CD4-positive, alpha-beta T cell treated with Interleukin-1 beta for 1 hour (primary cell): ENCODE measurements at regions not wholly inside any gene's neighbourhood (a gene's known extent, or its start where the extent isn't known, plus 50 kb on each side); places are given as distances from the start of the nearest gene placed in this dataset.

ENCODE experiments used
- DNase-seq, 2 donors: peaks; one replicate each; pipeline ENCODE4 v3.0.0-alpha.2; 2020 to 2022

DNA sequence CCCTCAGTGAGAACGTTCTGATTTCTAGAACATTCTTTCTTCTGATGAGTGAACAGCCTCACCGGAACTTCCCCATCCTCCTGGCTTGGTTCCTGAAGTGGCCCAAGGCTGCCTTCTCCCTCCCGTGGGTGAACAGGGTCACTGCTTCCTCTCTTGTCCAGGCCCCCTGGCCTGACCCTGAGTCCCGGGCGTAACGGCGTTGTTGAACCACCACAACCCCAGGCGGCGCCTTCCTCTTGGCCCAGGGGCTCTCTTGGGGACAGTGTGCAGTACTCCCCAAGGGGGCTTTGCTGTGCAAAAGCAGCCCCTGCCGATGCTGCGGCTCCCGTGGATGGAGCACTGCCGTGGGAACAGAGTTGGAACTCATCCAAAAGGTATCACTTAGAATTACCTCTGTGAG is 147.2 kb downstream of the TSN start:
- no peak for DNase-seq

DNA sequence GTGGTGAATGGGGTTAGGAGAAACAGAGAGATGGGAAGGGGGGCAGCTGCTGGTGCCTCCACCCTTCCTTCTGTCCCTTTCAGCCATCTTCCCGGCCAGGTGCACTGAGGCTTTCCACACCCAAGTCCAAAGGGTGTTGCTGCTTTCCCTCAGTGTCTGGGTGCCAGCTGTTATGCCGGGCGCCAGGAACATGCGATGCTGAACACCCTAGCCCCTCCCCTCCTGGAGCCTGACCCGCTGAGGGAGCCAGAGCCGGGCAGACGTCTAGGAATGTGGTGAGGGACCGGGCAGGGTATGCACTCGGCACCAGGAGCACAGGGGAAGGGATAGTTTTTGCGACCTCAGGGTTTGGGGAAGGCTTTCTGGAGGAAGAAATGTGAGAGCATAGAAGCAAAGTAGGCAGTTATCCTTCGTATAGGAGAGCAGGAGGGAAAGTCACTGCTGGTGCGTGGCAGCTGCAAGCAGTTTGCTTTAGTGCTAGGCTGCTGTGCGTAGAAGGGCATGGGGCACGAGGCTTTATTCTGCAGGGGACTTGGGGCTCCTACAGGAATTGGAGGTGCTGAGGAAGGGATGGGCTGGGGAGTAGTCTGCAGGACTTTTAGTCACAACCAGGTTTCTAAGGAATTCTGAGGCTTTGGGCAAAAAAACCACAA is 147.7 kb downstream of the TSN start:
- DNase-seq = no peak

DNA sequence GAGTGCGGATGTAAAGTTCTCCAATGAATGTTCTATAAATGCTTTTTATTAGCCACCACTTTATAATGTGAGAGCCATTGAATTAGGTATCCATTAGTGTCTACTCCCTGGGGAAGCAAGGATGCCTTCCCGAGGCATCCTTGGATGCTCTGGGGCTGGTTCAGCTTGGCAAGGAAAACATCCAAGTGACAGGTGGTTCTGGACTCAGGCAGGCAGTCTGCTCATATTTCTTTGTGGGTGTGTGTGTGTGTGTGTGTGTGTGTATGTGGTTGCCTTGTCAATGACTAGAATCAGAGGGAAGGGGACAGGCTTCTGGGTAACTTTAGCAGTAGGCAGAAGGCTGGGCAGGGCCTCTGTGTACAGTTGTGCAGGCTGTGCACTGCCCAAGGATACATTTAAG is 149.2 kb downstream of the TSN start:
- DNase-seq = no peak

DNA sequence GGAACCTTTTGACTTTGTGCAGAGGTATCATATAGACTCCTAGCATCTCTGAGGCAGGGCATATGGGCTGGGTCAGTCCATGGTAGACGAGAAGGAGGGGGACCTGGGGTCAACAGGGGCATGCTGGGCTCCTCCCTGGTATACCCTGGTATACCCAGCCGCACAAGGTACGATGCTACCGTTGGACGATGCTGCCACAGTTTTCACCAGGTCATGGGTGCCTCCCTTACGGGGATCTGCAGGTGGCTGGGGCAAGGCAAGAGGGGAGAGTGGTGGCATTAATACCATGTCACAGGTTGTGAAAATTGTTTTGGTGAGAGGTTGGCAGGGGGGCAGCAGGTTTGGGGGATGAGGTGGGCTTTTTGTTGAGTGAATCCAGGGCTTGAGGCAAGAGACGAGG is 149.8 kb downstream of the TSN start:
- no peak for DNase-seq

DNA sequence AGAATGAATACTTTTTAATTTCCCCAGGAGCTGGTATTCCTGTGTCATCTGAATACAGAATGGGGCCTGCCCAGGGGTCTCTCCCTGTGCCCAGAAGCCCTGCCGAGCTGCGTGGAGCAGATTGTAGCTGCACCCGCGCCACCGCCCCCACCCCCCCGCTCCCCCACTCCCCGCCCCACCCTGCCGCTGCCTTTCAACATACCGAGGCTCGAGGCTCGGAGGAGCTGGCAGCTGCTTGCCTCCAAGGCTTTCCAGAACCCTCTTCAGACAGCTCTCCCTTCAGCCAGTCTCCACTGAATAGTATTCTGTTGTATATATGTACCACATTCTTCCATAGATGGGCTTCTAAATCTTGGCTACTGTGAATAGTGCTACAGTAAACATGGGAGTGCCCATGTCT is 150.7 kb downstream of the TSN start:
- no peak for DNase-seq

DNA sequence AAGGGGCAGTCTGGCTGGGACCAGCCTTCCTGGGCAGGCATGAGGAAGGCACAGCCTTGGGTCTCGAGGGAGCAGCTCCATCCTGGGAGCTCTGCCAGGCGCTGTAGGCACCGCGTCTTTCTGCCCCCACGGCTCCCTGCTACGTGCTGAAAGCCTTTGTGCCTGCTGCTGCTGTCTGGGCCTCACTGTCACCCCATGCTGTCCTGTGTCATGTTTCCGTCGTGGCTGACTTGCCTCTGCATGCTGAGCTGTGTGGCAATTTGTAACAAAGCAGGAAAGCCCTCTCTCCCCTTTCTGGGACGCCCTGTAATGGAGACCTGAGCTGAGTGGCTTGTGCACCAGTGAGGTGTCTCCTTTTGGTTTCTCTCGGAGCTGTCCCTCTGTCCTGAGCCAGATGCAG is 152.5 kb downstream of the TSN start:
- DNase-seq = no peak

DNA sequence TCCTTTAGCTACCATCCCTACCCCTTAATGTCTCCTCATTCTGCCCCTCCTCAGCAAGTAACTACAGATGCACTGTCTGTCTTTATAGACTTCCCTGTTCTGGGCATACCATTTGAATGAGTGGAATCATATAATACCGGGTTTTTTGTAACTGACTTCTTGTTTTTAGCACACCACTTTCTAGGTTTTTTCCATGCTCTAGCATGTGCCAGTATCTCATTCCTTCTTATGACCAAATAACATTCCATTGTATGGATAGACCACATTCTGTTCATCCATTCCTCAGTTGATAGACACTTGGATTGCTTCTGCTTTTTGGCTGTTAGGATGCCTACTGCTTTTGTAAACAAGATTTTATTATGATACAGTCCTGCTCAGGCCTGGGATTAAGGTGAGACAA is 154.7 kb downstream of the TSN start:
- no peak for DNase-seq

DNA sequence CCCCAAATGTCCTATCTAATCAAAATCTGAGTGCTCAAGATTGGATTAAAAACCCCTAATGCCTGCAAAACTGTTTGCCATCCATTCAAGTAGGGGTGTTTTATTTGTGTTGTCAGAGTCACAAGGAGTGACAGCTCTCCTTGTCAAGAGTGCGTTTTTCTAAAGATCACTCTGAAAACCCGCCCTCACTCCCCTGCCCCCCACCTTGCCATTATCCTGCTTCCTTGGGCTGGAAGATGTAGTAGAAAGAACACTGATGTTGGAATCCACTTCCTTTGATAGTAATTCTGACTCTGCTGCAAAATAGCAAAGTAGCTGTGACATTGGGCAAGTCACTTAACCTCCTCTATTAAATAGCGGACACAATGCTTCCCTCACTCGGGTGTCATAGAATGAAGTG is 155.6 kb downstream of the TSN start:
- DNase-seq = no peak

DNA sequence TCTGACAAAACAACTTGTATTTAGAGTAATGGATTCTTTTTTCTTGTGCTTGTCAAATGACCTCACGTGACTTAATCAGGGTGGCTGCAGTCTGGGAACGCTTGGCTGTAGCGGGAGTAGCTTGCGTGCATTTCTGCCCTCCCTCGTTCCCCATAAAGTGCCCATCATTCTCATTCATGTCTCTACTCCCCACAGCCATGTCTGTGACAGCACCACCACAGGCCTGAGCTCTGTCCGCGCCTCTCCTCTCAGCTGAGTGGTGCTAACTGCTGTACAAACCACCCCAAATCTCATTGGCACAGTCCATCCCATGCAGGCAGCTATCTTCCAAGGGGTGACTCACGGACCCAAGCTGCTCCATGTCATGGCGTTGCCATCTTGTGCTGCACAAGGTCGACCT is 161.7 kb downstream of the TSN start:
- no peak for DNase-seq

DNA sequence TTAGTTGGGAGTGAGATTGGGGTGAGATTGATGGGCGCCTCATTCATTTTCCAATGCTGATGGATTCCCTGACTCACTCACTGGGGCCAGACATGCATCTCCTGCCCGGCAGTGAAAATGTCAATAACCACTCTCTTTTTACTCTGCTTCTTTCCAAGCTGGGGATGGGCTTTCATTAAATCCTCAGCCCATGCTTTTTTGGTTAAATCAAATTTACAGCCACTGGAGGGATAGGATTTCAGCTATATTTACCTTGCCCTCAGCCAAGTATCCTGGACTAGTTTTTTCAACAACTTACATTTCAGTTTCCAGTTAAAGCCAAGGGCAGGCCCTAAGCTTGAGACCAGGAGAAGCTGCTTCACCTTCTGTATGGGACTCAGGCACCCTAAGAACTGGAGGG is 162.8 kb downstream of the TSN start:
- no peak for DNase-seq

DNA sequence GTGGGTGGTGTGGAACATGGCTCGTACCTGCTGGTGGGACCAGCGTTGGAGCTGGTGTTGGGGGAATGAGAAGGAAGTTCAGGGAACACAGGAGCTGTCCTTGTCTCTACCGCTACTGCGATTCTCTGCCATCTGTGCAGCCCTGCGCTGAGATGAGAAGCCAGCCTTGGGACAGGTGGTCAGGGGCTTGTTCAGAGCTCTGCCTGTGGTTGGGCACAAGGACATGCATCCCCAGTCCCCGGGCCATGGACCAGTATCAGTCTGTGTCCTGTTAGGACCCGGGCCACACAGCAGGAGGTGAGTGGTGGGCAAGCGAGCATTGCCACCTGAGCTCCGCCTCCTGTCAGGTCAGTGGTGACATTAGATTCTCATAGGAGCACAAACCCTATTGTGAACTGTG is 164.4 kb downstream of the TSN start:
- DNase-seq = no peak

DNA sequence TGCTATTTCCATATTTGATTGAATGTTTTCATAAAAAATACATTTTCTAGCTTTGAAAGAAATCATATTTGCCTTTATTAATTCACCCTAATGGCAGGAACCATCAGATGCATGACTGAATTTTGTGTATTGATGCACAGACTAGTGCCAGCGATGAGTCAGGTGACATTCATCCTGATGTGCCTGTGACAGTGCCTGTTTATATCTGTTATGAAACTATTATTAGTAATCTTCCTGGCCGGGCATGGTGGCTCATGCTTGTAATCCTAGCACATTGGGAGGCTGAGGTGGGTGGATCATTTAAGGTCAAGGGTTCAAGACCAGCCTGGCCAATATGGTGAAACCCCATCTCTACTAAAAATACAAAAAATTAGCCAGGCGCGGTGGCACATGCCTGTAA is 170.0 kb downstream of the TSN start:
- DNase-seq = no peak

DNA sequence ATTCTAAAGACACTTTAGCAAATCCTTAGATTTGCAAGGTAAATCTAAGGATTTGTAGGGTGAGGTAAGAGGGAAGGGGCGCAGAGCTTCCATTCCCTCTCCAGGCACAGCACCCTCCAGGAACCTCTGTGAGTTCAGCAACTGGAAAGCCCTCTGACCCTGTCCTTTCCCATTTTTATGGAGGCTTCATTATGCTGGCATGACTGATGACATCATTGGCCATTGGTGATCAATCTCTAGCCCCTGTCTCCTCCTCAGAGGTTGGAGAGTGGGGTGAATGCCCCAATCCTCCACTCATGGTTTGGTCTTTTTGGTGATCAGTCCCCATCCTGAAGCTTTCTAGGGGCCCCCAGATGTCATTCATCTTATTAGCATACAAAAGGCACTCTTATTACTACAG is 187.8 kb downstream of the TSN start:
- DNase-seq = no peak

DNA sequence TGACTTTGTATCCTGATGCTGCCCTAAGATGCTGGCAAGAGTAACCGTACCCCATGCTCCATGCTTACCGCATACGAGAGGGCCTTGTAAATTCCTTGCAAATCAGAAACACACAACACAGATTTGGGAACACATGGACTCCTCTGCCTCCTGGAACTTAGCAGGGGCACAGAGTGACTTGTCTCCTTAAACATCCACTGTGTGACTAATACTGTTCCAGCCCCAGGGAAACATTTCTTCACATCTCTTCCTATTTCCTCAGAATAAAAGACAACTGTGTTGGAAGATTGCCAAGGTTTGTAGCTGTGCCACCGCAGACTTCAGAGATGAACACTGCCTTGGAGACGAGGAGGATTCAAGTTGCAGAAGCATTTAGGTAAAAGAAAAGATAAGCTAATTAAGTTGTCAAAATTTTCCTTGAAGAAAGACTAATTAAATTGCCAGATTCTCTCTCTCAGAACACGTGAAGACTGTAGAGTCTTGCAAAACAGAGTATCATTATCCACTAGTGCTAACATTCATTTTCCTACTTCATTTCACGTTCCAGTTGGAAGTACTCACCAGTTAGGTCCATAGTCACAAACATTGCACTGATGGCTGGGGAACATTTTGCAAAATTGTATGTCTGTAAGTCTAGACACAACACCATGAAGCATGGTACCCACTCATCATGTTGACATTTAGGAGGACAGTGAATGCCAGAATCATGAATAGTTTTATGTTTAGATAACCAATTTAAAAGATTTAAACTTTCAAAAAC is 188.8 kb downstream of the TSN start:
- DNase-seq = no peak

DNA sequence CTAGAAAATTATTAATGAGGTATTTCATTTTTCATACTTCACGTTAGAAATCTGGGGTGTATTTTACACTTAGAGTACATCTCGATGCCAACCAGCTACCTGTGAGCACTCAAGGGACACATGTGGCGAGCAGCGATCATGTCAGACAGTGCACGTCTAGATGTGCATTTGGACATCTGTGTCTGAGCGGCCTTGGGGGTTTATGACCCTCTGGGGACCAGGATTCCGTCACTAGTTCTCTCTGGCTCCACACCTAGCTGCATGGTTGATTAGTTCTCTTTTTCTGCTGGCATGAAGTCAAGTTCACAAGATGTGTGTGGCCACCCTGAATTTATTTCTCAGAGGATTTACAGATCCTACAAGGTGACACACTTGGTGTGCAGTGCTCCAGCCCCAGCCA is 192.2 kb downstream of the TSN start:
- no peak for DNase-seq

DNA sequence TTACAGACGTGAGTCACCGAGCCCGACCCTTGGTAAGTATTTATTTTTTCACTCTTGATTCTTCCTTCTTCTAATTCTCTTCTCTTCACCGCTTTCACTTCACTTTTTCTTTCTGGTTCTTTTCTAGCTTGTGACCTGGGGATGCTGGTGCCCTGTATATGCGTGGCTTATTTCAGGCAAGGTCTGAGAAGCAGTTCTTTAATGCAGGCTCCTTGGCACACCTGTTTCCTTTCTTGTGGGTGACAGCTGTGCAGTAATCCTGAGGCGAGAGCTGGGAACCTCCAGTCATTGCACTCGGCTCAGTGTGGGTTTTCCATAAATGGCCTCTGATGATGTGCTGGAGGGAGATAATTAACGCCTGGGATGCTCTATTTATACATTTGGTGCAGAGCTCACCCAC is 193.8 kb downstream of the TSN start:
- DNase-seq = no peak

DNA sequence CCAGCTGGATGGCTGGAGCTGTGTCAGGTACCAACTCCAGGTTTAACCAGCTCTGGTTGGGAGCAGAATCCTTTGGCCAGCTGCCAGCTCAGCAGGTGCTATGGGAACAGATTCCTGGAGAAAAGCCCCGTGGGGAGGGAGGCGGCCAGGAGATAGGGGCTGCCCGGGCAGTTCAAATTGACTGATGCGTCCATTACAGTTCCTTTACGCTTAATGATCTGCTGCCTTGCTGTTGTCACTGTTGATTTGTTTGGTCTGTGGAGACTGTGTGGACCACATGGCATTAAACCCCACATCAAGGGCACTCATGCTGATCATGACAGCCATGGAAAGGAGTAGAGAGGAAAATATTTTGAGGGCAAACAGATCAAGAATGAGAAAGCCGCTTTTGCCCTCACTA is 200.0 kb downstream of the TSN start:
- DNase-seq = no peak

DNA sequence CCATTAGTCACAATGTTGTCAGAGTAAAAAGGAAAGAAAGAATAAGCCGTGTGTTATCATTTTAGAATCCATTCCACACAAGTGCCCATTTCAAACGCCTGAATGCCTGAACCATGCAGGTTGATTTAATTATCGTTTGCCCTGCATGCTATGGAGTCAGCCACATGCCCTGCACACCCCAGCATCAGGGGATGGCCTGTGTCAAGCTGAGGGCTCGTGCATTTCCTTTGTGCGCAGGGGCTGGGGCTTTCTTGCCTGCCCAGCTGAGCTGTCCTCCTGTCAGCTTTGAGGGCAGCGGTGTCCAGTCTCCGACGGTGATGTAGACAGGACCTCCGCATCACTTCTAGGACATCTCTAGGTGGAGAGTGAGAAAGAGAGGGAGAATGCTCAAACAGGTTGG is 200.4 kb downstream of the TSN start:
- DNase-seq = no peak

DNA sequence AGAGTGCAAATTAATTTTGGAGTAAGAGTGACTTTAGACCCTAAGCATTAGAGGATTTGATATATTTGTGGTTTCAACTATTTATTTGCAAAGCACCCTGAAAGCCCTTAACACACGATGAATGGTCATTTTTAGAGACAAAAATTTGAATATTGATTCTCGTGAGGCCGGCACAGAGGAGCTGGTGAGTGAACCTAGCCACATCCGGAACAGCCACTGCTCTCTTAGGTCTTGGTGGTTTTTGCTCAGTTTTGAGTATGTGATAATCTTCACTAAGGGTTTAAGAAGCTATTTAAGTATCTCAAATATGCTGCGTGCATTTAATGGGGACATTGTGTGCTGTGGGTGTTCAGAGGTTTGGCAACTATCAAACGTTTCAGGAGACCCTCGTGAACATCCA is 204.8 kb downstream of the TSN start:
- DNase-seq = no peak

DNA sequence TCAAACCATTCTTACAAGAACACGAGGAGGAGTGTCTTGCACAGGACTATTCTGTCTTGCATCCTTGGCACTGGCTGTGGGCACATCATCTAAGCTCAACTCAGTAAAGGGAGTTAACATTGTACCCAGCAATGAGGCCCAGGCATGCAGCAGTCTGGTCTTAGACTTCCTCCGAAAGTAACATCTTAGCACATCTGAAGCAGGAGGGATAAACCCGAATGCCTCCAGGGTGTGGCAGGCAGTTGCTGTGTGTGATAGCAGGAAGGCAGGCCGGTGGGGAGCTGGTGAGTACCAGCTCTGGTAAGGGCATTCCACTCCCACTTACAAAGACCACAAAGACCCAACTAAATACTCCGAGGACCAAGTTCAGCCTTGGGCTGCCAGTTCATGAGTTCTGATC is 206.3 kb downstream of the TSN start:
- DNase-seq = no peak

DNA sequence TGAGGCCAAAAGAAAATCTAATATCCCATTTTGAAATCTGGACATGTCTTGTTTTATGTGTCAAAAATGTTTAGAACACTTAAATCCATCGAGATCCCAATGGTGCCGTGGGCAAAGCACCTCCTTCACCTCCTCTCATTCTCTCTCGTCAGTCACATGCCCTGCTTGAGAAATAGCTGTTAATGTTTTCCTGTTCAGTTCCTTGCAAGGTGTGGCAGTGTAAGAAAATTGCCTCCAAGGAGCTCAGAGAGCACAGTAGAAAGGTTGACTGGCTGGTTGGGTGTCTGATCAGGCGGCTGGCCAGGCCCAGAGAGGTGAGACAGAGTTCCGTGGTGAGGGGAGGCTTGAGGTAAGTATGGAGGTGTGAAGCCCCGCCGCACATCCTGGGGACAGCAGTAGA is 210.2 kb downstream of the TSN start:
- no peak for DNase-seq

DNA sequence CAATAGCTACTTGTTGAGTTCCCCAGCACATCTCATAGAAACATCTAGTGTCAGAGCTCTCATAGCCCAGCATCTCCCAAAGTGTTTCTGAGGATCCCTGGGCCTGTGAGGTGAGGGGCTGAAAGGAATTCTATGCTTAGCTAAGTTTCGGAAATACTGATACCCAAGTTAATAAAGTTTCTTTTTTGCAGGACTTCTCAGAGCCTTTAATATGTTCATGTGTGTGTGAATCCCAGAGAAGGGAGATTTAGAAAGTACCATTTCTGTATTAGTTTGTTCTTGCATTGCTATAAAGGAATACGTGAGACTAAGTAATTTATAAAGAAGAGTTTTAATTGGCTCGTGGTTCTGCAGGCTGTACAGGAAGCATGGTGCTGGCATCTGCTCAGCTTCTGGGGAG is 211.2 kb downstream of the TSN start:
- no peak for DNase-seq

DNA sequence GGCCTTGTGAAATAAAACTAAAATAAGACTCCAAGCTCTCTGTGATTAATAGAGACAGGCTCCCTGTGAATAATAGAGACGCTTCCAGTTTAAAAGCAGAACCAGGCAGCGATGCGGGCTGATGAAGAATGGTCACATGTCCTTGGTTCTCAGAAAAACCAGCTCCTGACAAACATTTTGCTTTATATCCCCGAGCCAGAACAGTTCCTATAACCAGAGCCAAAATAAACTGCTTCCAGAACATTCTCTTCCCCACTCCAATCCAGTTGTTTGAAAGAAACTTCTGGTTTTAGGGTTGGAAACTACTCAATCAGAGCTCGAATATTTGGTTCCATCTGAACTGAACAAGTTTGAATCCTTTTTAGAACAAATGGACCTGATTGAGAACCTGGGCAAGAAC is 213.7 kb downstream of the TSN start:
- DNase-seq = no peak

DNA sequence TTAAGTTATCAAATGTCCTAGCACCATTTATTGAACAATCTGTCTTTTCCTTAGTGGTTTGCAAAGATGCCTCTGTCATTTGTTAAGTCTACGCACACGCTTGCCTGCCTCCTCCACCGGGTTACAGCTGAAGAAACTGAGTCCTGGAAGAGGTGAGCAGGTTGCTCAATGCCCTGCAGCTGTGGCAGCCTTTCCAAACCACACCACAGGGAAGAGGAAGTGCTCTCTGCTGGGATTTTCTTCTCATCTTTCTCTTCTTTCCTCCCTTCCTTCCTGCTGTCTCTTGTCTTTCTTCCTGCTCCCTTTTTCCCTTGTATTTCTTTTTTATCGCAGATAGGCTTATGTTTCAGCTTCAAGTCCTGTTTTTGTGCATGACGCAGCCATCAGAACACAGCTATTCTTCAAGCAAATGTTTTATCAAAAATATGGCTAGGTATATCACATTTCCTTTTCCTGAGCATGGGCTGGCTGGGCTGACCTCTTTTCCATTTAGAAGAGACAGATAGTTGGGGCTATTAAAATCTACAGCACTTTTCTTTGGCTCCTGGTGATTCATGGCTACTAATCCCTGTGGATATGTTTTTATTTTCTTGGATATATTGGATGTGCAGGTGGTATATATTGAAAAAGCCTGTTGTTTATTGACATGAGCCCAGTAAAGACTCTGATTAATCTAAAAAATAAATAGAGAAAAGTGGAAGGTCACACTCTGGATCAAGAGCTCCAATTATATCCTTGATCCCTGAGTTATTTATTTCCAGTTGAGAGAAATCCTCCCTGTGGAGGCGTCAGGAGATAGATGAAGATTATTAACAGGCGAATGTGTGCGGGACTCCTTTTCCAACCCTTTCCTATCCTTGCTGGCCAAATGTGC is 214.6 kb downstream of the TSN start:
- DNase-seq = no peak
